NCI-H1436 treated with DMSO at 0.1 percent for 48 hours (cell line): ENCODE measurements at regions not wholly inside any gene's neighbourhood (a gene's known extent, or its start where the extent isn't known, plus 50 kb on each side); places are given as distances from the start of the nearest gene placed in this dataset.

Experiments used
- DNase-seq: peaks from one replicate; lab custom pipeline; 2025; lab: John Stamatoyannopoulos, UW

- no peak for DNase-seq
Observed at GRCh38 chr14:34350903-34351302, 111.1 kb downstream of the SPTSSA start.

- no peak for DNase-seq
Observed at GRCh38 chr14:34348592-34348991, 113.4 kb downstream of the SPTSSA start.

- DNase-seq, result no peak
Observed at GRCh38 chr14:34347683-34348082, 114.4 kb downstream of the SPTSSA start.

GRCh38 chr14:34345718-34346465, 116.1 kb downstream of the SPTSSA start:
- DNase-seq, result no peak

GRCh38 chr14:34344318-34344717, 117.7 kb downstream of the SPTSSA start:
- DNase-seq, result no peak

- no peak for DNase-seq
Observed at GRCh38 chr14:34340025-34340625, 121.9 kb downstream of the SPTSSA start.

- DNase-seq, result no peak
Observed at GRCh38 chr14:34338056-34338455, 124.0 kb downstream of the SPTSSA start.

- no peak for DNase-seq
Observed at GRCh38 chr14:34336501-34336900, 125.5 kb downstream of the SPTSSA start.

- DNase-seq, result no peak
Observed at GRCh38 chr14:34335968-34336367, 126.1 kb downstream of the SPTSSA start.

GRCh38 chr14:34334329-34334728, 127.7 kb downstream of the SPTSSA start:
- no peak for DNase-seq

GRCh38 chr14:34331728-34332623, 130.1 kb downstream of the SPTSSA start:
- DNase-seq, result no peak

- DNase-seq, result no peak
Observed at GRCh38 chr14:34330846-34331245, 131.2 kb downstream of the SPTSSA start.

- no peak for DNase-seq
Observed at GRCh38 chr14:34329301-34329700, 132.7 kb downstream of the SPTSSA start.

- no peak for DNase-seq
Observed at GRCh38 chr14:34328178-34328577, 133.9 kb downstream of the SPTSSA start.

GRCh38 chr14:34325493-34325892, 136.5 kb downstream of the SPTSSA start:
- no peak for DNase-seq

- no peak for DNase-seq
Observed at GRCh38 chr14:34324363-34324795, 137.7 kb downstream of the SPTSSA start.

- no peak for DNase-seq
Observed at GRCh38 chr14:34322940-34323418, 139.1 kb downstream of the SPTSSA start.

GRCh38 chr14:34319140-34319539, 142.9 kb downstream of the SPTSSA start:
- no peak for DNase-seq

GRCh38 chr14:34318014-34318413, 144.0 kb downstream of the SPTSSA start:
- no peak for DNase-seq

GRCh38 chr14:34310724-34311123, 151.3 kb downstream of the SPTSSA start:
- DNase-seq, result no peak

GRCh38 chr14:34303811-34304210, 158.2 kb downstream of the SPTSSA start:
- no peak for DNase-seq

GRCh38 chr14:34302654-34303053, 159.4 kb downstream of the SPTSSA start:
- DNase-seq, result no peak
